ENCODE measurements at regions not wholly inside any gene's neighbourhood (a gene's known extent, or its start where the extent isn't known, plus 50 kb on each side); places are given as distances from the start of the nearest gene placed in this dataset.

DNA sequence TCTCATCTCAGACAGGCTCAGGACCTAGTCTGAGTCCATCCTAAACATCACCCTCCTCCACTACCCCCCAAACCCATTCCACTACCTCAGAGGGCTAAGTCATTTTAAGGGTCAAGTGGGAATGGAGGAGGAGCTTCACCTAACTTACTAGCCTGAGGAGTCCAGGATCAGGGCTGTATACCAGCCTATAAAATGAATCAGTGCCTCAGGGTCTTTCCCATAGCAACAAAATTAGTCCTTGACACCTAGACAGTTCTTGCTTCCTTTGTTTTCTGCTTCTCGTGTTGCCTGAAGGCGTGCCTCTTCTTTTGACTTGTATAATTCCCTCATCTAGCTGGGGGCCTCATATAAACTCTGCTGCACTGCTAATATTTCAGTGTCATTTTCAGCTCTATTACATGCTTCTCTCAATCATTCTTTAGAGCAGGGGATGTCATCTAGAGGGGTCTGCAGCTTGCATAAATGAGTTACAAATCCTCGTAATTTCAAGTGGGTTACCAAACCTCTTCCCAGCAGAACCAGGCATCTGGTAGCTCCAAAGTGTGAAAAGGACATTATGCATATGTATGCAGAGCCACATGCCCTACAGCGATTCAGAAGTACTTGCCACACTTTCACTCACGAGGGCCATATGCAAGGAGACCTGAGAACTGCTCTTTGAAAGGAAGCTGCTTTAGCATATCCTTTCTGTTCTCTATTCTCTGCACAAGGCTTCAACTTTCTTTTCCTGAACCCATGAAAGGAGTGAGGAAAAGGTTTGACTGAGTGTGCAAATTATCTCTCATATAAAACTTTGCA is 311.7 kb upstream of the SEMA6D start:
- no peak overlapping the region for H3K4me2 ChIP-seq (ENCODE audit: low read length)
- no peaks in the 10 kb centered on the region for H3K9me2 ChIP-seq (replicated peaks; ENCODE audit: control insufficient read depth, low read length)
- no peaks in the 10 kb centered on the region for H3F3A ChIP-seq (ENCODE audit: control insufficient read depth, insufficient read depth)
- H3K36me3 ChIP-seq (ENCODE audit: control insufficient read depth, low read length) = no peaks in the 10 kb centered on the region
- no peak overlapping the region for H3K27ac ChIP-seq (ENCODE audit: low read depth, low read length)
- H3K79me2 ChIP-seq (ENCODE audit: control insufficient read depth, low read length) = no peaks in the 10 kb centered on the region
- no peaks in the 10 kb centered on the region for H3K27me3 ChIP-seq (ENCODE audit: control insufficient read depth, low read length)
- H3K9me3 ChIP-seq (ENCODE audit: control insufficient read depth, insufficient read depth, low read length) = no peaks in the 10 kb centered on the region
- H3K4me3 ChIP-seq (ENCODE audit: low read length) = no peak overlapping the region
- TF ChIP-seq, protein P1, sequence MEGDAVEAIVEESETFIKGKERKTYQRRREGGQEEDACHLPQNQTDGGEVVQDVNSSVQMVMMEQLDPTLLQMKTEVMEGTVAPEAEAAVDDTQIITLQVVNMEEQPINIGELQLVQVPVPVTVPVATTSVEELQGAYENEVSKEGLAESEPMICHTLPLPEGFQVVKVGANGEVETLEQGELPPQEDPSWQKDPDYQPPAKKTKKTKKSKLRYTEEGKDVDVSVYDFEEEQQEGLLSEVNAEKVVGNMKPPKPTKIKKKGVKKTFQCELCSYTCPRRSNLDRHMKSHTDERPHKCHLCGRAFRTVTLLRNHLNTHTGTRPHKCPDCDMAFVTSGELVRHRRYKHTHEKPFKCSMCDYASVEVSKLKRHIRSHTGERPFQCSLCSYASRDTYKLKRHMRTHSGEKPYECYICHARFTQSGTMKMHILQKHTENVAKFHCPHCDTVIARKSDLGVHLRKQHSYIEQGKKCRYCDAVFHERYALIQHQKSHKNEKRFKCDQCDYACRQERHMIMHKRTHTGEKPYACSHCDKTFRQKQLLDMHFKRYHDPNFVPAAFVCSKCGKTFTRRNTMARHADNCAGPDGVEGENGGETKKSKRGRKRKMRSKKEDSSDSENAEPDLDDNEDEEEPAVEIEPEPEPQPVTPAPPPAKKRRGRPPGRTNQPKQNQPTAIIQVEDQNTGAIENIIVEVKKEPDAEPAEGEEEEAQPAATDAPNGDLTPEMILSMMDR (IDR thresholded peaks at IDR 0.05; ENCODE audit: low read depth, low read length, poor library complexity, severe bottlenecking) = no peak
- no peak for TF ChIP-seq EZH2phosphoT487 (IDR thresholded peaks at IDR 0.05; ENCODE audit: borderline replicate concordance, low read length)
- H4K20me1 ChIP-seq (ENCODE audit: control insufficient read depth, insufficient read depth, low read depth, low read length) = no peaks in the 10 kb centered on the region
- no peaks in the 10 kb centered on the region for H3K4me1 ChIP-seq (ENCODE audit: control insufficient read depth, low read length)

DNA sequence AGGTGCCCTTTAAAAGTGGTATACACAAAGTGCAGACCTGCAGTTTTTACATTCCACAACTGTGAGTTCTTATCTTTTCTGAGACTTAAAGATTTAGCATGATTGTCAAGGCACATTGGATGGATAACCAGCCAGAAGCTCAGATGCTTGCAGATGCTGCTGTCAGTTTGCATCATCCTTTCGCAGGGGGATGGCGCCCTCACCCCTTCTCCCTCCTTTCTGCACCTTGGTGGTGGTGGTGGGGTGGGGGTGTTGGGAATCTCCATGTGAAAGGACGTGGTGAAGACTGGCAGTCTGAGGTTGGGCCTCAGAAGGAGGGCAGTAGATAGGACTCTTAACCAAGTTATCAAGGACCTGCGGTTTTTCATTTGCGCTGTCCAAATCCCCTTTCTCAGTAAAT is 309.6 kb upstream of the SEMA6D start:
- Histone ChIP-seq H3K4me3 (ENCODE audit: low read length) (no peak overlapping the region), H3K4me1 (ENCODE audit: control insufficient read depth, low read length) (no peaks in the 10 kb centered on the region), H3K79me2 (ENCODE audit: control insufficient read depth, low read length) (no peaks in the 10 kb centered on the region), H3F3A (ENCODE audit: control insufficient read depth, insufficient read depth) (no peaks in the 10 kb centered on the region), H3K27me3 (ENCODE audit: control insufficient read depth, low read length) (no peaks in the 10 kb centered on the region), H3K9me3 (ENCODE audit: control insufficient read depth, insufficient read depth, low read length) (no peaks in the 10 kb centered on the region; the same call in 1 of the 2 replicates), H3K4me2 (ENCODE audit: low read length) (no peak overlapping the region), H3K27ac (ENCODE audit: low read depth, low read length) (no peak overlapping the region), H3K36me3 (ENCODE audit: control insufficient read depth, low read length) (no peaks in the 10 kb centered on the region), H4K20me1 (ENCODE audit: control insufficient read depth, insufficient read depth, low read depth, low read length) (no peaks in the 10 kb centered on the region), H3K9me2 (replicated peaks; ENCODE audit: control insufficient read depth, low read length) (no peaks in the 10 kb centered on the region)
- no peak for TF ChIP-seq EZH2phosphoT487 (IDR thresholded peaks at IDR 0.05; ENCODE audit: borderline replicate concordance, low read length)
- TF ChIP-seq, protein P1 (IDR thresholded peaks at IDR 0.05; ENCODE audit: low read depth, low read length, poor library complexity, severe bottlenecking) = no peak

DNA sequence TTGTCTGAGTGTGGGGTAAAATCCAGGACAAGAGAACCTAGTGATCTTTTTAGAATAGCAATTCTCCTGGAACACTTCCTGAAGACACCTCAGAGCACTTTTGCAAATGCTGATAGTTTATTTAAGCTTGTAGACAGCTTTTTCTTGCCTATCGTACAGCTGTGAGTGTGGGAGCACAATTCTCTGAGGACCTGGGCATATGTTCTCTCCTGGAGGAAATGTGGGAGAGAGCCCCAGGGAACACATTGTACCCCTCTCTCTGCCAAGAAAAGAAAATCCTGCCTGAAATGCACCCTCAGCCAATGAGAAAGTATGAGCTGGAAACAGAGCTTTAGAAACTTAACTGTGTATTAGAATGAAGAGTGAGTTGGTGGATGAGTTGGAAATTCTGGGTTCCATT is 308.3 kb upstream of the SEMA6D start:
- Histone ChIP-seq H3K79me2 (ENCODE audit: control insufficient read depth, low read length) (no peaks in the 10 kb centered on the region), H3K4me1 (ENCODE audit: control insufficient read depth, low read length) (no peaks in the 10 kb centered on the region), H3K27me3 (ENCODE audit: control insufficient read depth, low read length) (no peaks in the 10 kb centered on the region), H4K20me1 (ENCODE audit: control insufficient read depth, insufficient read depth, low read depth, low read length) (no peaks in the 10 kb centered on the region), H3K9me2 (replicated peaks; ENCODE audit: control insufficient read depth, low read length) (no peaks in the 10 kb centered on the region), H3K4me2 (ENCODE audit: low read length) (no peak overlapping the region), H3K4me3 (ENCODE audit: low read length) (no peak overlapping the region), H3K36me3 (ENCODE audit: control insufficient read depth, low read length) (no peaks in the 10 kb centered on the region), H3F3A (ENCODE audit: control insufficient read depth, insufficient read depth) (no peaks in the 10 kb centered on the region), H3K27ac (ENCODE audit: low read depth, low read length) (no peak overlapping the region), H3K9me3 (ENCODE audit: control insufficient read depth, insufficient read depth, low read length) (no peaks in the 10 kb centered on the region; the same call in 1 of the 2 replicates)
- TF ChIP-seq, protein P1 (IDR thresholded peaks at IDR 0.05; ENCODE audit: low read depth, low read length, poor library complexity, severe bottlenecking) = no peak
- no peak for TF ChIP-seq EZH2phosphoT487 (IDR thresholded peaks at IDR 0.05; ENCODE audit: borderline replicate concordance, low read length)
